OCI-LY3 (cell line): ENCODE measurements at regions not wholly inside any gene's neighbourhood (a gene's known extent, or its start where the extent isn't known, plus 50 kb on each side); places are given as distances from the start of the nearest gene placed in this dataset.

Experiments used
- H2AFZ ChIP-seq: fragments of 200-600, 300-600 bp; shearing (Covaris generic); 2 replicates; pipeline ENCODE4 v1.6.0; 2014; ENCODE audit warnings: antibody characterized with exemption, low read depth, low read length
- H3K27ac ChIP-seq: fragments of 200-600, 300-600 bp; sonication (generic); 2 replicates; pipeline ENCODE4 v1.5.1; 2014; ENCODE audit warnings: mild to moderate bottlenecking, low read length, moderate library complexity, mixed read lengths
- H3K27me3 ChIP-seq: fragments of 200-600, 300-600 bp; sonication (generic); 2 replicates; pipeline ENCODE4 v1.6.1; 2014; ENCODE audit warnings: low read depth, low read length, mixed read lengths
- H3K36me3 ChIP-seq: fragments of 200-600, 300-600 bp; sonication (generic); replicated peaks from 2 replicates; pipeline ENCODE3; 2014; ENCODE audit warnings: low read depth, low read length, mixed read lengths
- H3K4me1 ChIP-seq: fragments of 300-600, 200-600 bp; sonication (generic); 2 replicates; pipeline ENCODE4 v1.6.1; 2014; ENCODE audit warnings: low read length, mixed read lengths
- H3K4me2 ChIP-seq: fragments of 200-600, 300-600 bp; sonication (generic); 2 replicates; pipeline ENCODE4 v1.6.1; 2014; ENCODE audit warnings: low read length, mixed read lengths
- H3K4me3 ChIP-seq: fragments of 300-600, 200-600 bp; sonication (generic); 2 replicates; pipeline ENCODE4 v1.5.1; 2014; ENCODE audit warnings: antibody characterized with exemption, mild to moderate bottlenecking, low read length, moderate library complexity
- H3K79me2 ChIP-seq: fragments of 300-600, 200-600 bp; shearing (Covaris generic); 2 replicates; pipeline ENCODE4 v1.6.1; 2014; ENCODE audit warnings: mild to moderate bottlenecking, low read length, mixed read lengths
- H3K9ac ChIP-seq: fragments of 300-600, 200-600 bp; shearing (Covaris generic); 2 replicates; pipeline ENCODE4 v1.6.0; 2014; ENCODE audit warnings: mild to moderate bottlenecking, low read length, moderate library complexity
- H3K9me3 ChIP-seq: fragments of 200-600, 300-600 bp; shearing (Covaris generic); 2 replicates; pipeline ENCODE4 v1.6.1; 2014; ENCODE audit warnings: low read length, mixed read lengths; ENCODE audit not compliant: insufficient read depth
- H4K20me1 ChIP-seq: fragments of 200-600, 300-600 bp; sonication (generic); 2 replicates; pipeline ENCODE4 v1.6.1; 2016; ENCODE audit warnings: low read length, mixed read lengths; ENCODE audit not compliant: insufficient read depth
- EZH2phosphoT487 ChIP-seq: fragments of 200-600 bp; shearing (Covaris generic); IDR thresholded peaks from 2 replicates; pipeline ENCODE4 v1.6.1; 2018; ENCODE audit warnings: antibody characterized with exemption, mixed run types, low read depth
- TF ChIP-seq, protein P1 (sequence below): fragments of 200-600, 300-600 bp; sonication (generic); IDR thresholded peaks from 2 replicates; pipeline ENCODE4 v1.5.1; 2014; ENCODE audit warnings: antibody characterized with exemption, low read length, low read depth

DNA sequence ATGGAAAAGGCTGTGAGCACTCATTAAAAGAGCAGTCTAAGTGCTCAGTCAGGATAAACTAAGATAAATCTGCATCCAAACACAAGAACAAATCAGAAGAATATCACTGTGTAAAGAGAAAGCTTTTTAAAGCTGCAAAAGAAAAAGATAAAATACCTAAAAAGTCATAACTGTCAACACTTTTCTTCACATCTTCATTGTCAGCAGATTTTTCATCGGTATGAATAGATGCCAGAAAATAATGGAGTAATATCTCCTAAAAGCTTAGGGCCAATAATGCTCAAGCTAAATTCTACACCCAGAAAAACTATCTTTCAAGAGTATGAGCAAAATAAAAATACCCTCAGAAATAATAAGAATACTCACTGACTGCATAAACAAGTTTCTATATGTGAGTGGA lies 54.0 kb upstream of the PALMD start:
- no peak overlapping the region for H3K9ac ChIP-seq
- no peak for TF ChIP-seq EZH2phosphoT487
- TF ChIP-seq, protein P1, sequence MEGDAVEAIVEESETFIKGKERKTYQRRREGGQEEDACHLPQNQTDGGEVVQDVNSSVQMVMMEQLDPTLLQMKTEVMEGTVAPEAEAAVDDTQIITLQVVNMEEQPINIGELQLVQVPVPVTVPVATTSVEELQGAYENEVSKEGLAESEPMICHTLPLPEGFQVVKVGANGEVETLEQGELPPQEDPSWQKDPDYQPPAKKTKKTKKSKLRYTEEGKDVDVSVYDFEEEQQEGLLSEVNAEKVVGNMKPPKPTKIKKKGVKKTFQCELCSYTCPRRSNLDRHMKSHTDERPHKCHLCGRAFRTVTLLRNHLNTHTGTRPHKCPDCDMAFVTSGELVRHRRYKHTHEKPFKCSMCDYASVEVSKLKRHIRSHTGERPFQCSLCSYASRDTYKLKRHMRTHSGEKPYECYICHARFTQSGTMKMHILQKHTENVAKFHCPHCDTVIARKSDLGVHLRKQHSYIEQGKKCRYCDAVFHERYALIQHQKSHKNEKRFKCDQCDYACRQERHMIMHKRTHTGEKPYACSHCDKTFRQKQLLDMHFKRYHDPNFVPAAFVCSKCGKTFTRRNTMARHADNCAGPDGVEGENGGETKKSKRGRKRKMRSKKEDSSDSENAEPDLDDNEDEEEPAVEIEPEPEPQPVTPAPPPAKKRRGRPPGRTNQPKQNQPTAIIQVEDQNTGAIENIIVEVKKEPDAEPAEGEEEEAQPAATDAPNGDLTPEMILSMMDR, result no peak
- H3K4me1 ChIP-seq, result no peaks in the 10 kb centered on the region
- no peak overlapping the region for H3K4me3 ChIP-seq
- no peak overlapping the region for H3K27ac ChIP-seq
- H3K79me2 ChIP-seq, result no peaks in the 10 kb centered on the region
- H3K4me2 ChIP-seq, result no peak overlapping the region
- H3K27me3 ChIP-seq, result no peaks in the 10 kb centered on the region
- no peak overlapping the region for H2AFZ ChIP-seq
- no peaks in the 10 kb centered on the region for H3K9me3 ChIP-seq
- H4K20me1 ChIP-seq, result no peaks in the 10 kb centered on the region
- H3K36me3 ChIP-seq, result no peaks in the 10 kb centered on the region

GRCh38 chr1:99594205-99594604 lies 51.7 kb upstream of the PALMD start:
- no peak overlapping the region for H3K4me2 ChIP-seq
- no peak overlapping the region for H3K4me3 ChIP-seq
- no peak overlapping the region for H3K9ac ChIP-seq
- no peaks in the 10 kb centered on the region for H3K36me3 ChIP-seq
- no peaks in the 10 kb centered on the region for H4K20me1 ChIP-seq
- H3K27ac ChIP-seq, result no peak overlapping the region
- TF ChIP-seq, protein P1, result no peak
- no peak for TF ChIP-seq EZH2phosphoT487
- H3K9me3 ChIP-seq, result no peaks in the 10 kb centered on the region
- no peaks in the 10 kb centered on the region for H3K79me2 ChIP-seq
- H2AFZ ChIP-seq, result no peak overlapping the region
- H3K4me1 ChIP-seq, result no peaks in the 10 kb centered on the region
- H3K27me3 ChIP-seq, result no peaks in the 10 kb centered on the region

- Histone ChIP-seq H3K4me3 (no peak overlapping the region), H3K4me1 (no peaks in the 10 kb centered on the region), H2AFZ (no peak overlapping the region), H4K20me1 (no peaks in the 10 kb centered on the region), H3K27me3 (no peaks in the 10 kb centered on the region), H3K9me3 (no peaks in the 10 kb centered on the region), H3K36me3 (no peaks in the 10 kb centered on the region), H3K79me2 (no peaks in the 10 kb centered on the region), H3K4me2 (no peak overlapping the region), H3K27ac (no peak overlapping the region), H3K9ac (no peak overlapping the region)
- no peak for TF ChIP-seq EZH2phosphoT487
- TF ChIP-seq, protein P1, result no peak
These were observed 50.9 kb upstream of the PALMD start for GRCh38 chr1:99595041-99595440.

DNA sequence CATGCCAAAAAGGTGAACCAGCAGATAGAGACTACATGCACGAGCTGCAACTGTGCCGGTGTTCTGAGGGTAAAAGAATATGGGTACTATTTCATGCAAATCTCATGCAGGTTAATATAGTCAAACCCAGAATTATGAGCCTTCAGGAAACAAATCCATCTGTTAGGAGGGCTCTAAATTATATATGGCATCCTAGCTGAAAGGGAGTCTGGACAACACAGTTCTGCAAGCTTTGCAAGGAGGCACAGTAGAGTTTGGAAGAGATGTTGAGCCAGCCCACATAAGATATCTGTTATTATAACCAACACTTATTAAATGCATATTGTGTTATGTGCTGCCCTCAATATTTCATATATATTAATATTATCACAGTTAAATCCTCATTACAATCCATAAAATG lies 50.5 kb upstream of the PALMD start:
- H3K4me2 ChIP-seq, result no peak overlapping the region
- H3K79me2 ChIP-seq, result no peaks in the 10 kb centered on the region
- no peak overlapping the region for H3K27ac ChIP-seq

More for the DNA sequence above, 50.5 kb upstream of the PALMD start:
- no peak for TF ChIP-seq EZH2phosphoT487
- TF ChIP-seq, protein P1, result no peak
- no peaks in the 10 kb centered on the region for H3K27me3 ChIP-seq
- H3K9me3 ChIP-seq, result no peaks in the 10 kb centered on the region
- H3K4me1 ChIP-seq, result no peaks in the 10 kb centered on the region
- H4K20me1 ChIP-seq, result no peaks in the 10 kb centered on the region
- no peak overlapping the region for H3K9ac ChIP-seq
- H2AFZ ChIP-seq, result no peak overlapping the region
- no peak overlapping the region for H3K4me3 ChIP-seq
- no peaks in the 10 kb centered on the region for H3K36me3 ChIP-seq
